HFF-Myc (cell line): ENCODE measurements at regions not wholly inside any gene's neighbourhood (a gene's known extent, or its start where the extent isn't known, plus 50 kb on each side); places are given as distances from the start of the nearest gene placed in this dataset.
A peak's percentile ranks its signal among the peaks of the same experiment; 100 is the strongest.

Experiments
- DNase-seq: peaks from one replicate; pipeline ENCODE4 v3.0.0-alpha.2; 2011; ENCODE audit warnings: low read depth; ENCODE audit errors: extremely low read depth
- H3K4me3 ChIP-seq: replicated peaks from 2 replicates; pipeline ENCODE4 v1.5.1; 2011; ENCODE audit warnings: low read depth, mild to moderate bottlenecking, control low read depth, low read length
- TF ChIP-seq, protein P1 (sequence below): IDR thresholded peaks from 2 replicates; pipeline ENCODE4 v1.5.1; 2012; ENCODE audit warnings: mild to moderate bottlenecking, low read depth, low read length, control low read depth; ENCODE audit errors: missing control alignments

DNA sequence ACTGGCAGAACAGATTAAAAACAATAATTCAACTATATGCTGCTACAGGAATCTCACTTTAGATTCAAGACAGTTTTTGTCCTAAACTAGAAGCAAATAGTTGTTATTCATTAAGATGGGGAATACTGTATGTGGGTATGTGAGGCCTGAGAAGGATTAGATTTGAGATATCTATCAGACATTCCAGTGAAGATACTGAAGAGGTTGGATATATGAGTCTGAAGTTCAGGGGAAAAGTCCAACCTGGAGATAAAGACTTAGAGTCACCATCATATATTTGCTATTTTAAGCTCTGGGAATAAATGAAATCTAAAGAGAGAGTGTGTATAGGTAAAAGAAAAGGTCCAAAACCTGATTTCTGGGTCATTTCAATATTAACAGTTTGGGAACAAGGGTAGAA lies 96.2 kb upstream of the RBBP8 start:
- TF ChIP-seq, protein P1, sequence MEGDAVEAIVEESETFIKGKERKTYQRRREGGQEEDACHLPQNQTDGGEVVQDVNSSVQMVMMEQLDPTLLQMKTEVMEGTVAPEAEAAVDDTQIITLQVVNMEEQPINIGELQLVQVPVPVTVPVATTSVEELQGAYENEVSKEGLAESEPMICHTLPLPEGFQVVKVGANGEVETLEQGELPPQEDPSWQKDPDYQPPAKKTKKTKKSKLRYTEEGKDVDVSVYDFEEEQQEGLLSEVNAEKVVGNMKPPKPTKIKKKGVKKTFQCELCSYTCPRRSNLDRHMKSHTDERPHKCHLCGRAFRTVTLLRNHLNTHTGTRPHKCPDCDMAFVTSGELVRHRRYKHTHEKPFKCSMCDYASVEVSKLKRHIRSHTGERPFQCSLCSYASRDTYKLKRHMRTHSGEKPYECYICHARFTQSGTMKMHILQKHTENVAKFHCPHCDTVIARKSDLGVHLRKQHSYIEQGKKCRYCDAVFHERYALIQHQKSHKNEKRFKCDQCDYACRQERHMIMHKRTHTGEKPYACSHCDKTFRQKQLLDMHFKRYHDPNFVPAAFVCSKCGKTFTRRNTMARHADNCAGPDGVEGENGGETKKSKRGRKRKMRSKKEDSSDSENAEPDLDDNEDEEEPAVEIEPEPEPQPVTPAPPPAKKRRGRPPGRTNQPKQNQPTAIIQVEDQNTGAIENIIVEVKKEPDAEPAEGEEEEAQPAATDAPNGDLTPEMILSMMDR: no peak
- DNase-seq: no peak
- H3K4me3 ChIP-seq: no peak overlapping the region

DNA sequence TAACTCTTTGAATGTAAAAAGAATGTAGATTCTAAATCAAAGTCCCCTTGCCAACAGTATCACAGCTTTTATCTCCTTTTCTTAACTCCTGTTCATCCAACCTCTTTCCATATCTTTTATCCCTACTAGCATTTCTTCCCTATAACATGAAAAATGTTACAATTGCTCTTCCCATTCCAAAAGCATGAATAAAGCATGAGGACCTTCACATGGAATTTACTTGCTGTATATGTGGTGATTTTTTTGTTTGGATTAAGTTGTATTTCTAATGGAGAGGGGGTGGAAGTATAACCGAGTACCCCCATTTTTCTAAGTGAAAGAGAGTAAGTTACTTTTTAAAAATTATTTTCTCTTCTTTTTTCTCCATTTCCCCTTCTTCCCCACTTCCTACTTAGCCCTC lies 94.9 kb upstream of the RBBP8 start:
- H3K4me3 ChIP-seq: no peak overlapping the region
- DNase-seq: no peak
- TF ChIP-seq, protein P1: no peak

DNA sequence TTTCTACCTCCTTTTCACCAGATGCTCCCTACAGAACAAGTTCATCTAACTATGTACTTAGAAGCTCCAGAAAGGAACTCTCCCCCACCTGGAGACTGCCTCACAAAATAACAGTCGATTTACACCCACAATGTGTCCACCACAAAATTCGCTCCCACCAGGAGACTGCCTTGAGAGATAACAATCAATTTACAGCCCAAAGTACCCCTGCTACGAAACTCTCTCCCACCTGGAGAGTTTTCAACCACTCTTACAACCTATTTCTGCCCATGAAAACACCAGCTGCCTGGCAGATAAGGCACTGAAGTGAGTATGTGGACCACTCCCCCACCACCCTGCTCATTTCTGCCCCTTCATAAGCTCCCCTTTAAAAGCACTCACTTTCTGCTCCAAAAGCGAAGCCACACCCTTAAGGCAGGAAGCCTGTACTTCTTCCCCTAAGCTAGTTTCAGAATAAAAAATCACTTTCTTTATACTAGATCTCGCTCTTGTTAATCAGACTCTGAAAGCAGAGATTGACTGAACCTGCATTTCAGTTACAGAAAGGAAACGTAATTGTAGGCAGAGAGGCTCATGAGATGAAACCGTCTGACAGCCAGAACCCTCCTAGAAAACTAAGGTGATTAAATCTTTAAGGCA lies 94.4 kb upstream of the RBBP8 start:
- no peak overlapping the region for H3K4me3 ChIP-seq
- no peak for DNase-seq
- TF ChIP-seq, protein P1: no peak

DNA sequence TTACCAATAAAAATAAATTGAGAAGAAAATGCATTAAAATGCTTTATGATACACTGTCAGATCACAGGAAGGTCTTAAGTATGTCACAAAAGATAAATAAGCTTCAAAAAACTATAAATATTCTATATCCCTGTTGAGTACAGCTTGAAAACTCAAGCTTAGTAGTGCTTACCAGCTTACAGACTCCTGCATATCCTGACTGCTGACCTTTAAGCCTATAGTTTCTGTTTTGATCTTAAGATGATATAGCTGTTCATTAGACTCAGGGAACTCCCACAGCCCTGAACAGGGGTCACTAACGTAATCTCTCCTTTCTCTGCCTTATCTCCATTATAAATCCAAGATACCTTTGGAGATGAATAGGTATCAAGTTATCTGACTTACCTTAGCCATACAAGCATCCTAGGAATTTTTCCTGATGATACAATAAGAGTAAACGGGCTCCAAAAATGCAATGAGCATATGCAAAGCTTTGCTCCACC lies 93.7 kb upstream of the RBBP8 start:
- no peak for DNase-seq

DNA sequence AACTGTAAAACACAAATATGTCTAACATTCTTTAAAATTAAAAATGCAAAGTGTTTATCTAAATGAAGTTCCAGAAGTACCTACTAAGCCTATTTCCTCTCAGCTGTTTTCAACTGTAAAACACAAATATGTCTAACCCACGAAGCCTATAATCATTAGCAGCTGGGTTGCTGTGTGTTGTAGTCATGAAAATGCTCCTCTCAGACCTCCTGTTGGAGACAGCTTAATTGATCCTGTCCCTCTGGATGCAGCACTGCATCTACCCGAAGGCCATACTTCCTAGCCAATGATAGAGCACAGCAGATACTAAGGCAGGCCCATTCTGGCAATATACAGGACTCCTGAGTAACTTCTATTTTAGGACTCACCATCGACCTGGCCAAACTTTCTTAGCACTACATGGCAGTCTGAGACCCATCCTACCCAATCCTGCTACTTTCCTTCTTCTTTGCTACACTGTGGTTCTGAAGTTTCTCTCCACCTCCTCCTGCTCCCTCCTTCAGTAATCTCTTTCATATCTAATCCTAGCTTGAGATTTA lies 92.5 kb upstream of the RBBP8 start:
- DNase-seq: peak; percentile 29
- TF ChIP-seq, protein P1: no peak
- H3K4me3 ChIP-seq: no peak overlapping the region

More for the DNA sequence above, 93.7 kb upstream of the RBBP8 start:
- TF ChIP-seq, protein P1: no peak
- H3K4me3 ChIP-seq: no peak overlapping the region

DNA sequence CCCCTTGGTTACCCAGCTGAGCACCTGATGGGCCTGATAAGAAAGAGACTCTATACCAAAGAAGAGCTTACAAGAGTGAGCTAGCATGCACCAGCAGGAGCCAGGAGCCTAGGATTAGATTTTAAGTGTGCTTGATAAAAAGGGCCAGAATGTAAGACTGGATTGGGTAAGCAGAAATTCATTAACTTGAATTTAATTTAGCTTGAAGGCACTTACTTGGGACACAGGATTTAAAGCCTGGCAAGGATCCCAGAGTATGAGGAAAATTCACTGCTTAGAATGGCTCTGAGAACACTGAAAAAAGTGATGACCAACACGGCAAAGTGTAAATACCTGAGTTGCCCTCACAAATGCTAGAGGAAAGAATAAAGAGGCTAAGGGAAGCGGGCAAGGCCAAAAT lies 91.3 kb upstream of the RBBP8 start:
- TF ChIP-seq, protein P1: no peak
- H3K4me3 ChIP-seq: no peak overlapping the region
- no peak for DNase-seq
